SK-N-MC (cell line): ENCODE measurements at regions not wholly inside any gene's neighbourhood (a gene's known extent, or its start where the extent isn't known, plus 50 kb on each side); places are given as distances from the start of the nearest gene placed in this dataset.

Experiments used
- EZH2 ChIP-seq: fragments of 200-600 bp; sonication (generic); IDR thresholded peaks from one replicate; pipeline ENCODE4 v1.6.1; 2017; ENCODE audit warnings: antibody characterized with exemption
- POLR2AphosphoS5 ChIP-seq: IDR thresholded peaks from 2 replicates; pipeline ENCODE4 v1.6.1; 2012; ENCODE audit warnings: mild to moderate bottlenecking, low read depth, low read length, borderline replicate concordance

DNA sequence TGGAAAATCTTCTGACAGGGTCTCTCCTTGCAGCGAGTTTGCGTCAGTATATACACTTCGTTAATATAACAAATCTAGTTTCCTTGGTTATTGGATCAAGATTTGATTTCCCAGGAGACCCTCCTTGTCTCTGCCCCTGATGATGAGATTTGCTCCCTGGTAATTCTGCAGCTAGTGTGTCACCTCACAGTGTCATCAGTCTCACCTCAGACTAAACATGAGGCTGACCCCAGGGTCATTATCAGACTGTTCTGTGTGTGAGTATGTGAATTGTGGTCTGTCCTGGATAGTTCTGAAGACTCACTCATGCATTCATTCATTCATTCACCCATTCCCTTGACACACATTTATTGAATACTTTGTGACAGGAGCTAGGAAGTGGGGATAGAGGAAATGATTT is 138.4 kb upstream of the CTTNBP2 start:
- TF ChIP-seq EZH2 (no peak), POLR2AphosphoS5 (no peak)
